GM21447 (cell line): ENCODE measurements at regions not wholly inside any gene's neighbourhood (a gene's known extent, or its start where the extent isn't known, plus 50 kb on each side); places are given as distances from the start of the nearest gene placed in this dataset.
"Not testable (repeated sequence)": the region's sequence is repeated elsewhere in the genome, so short reads cannot be mapped to it uniquely, and the experiment has no call there.

ENCODE experiments used
- ATAC-seq: cut with Tn5 transposase; IDR thresholded peaks from one replicate; pipeline ENCODE4 v1.9.1; 2021; ENCODE audit not compliant: unreplicated experiment

GRCh38 chr10:25707976-25708671 lies 225.9 kb upstream of the MYO3A start:
- no peak for ATAC-seq

- ATAC-seq, result no peak
These were observed 220.2 kb upstream of the MYO3A start for GRCh38 chr10:25713894-25714240.

GRCh38 chr10:25724241-25724640 lies 209.8 kb upstream of the MYO3A start:
- no peak for ATAC-seq

- ATAC-seq, result peak; percentile 85
These were observed 207.9 kb upstream of the MYO3A start for GRCh38 chr10:25725917-25726716.

- no peak for ATAC-seq
These were observed 195.3 kb upstream of the MYO3A start for GRCh38 chr10:25738776-25739175.

GRCh38 chr10:25743832-25744231 lies 190.2 kb upstream of the MYO3A start:
- no peak for ATAC-seq

GRCh38 chr10:25744574-25744973 lies 189.5 kb upstream of the MYO3A start:
- ATAC-seq, result no peak

GRCh38 chr10:25745976-25746375 lies 188.1 kb upstream of the MYO3A start:
- ATAC-seq, result no peak

GRCh38 chr10:25747084-25747483 lies 186.9 kb upstream of the MYO3A start:
- ATAC-seq, result no peak

- ATAC-seq, result no peak
These were observed 185.5 kb upstream of the MYO3A start for GRCh38 chr10:25748509-25748908.

- no peak for ATAC-seq
These were observed 180.3 kb upstream of the MYO3A start for GRCh38 chr10:25753776-25754175.

GRCh38 chr10:25755874-25756273 lies 178.2 kb upstream of the MYO3A start:
- ATAC-seq, result not testable (repeated sequence)

GRCh38 chr10:25756784-25757183 lies 177.2 kb upstream of the MYO3A start:
- ATAC-seq, result no peak

GRCh38 chr10:25758041-25758457 lies 176.0 kb upstream of the MYO3A start:
- no peak for ATAC-seq

- ATAC-seq, result no peak
These were observed 175.5 kb upstream of the MYO3A start for GRCh38 chr10:25758511-25758910.

- ATAC-seq, result no peak
These were observed 172.1 kb upstream of the MYO3A start for GRCh38 chr10:25761937-25762336.

GRCh38 chr10:25766213-25766612 lies 167.8 kb upstream of the MYO3A start:
- ATAC-seq, result no peak

- no peak for ATAC-seq
These were observed 167.3 kb upstream of the MYO3A start for GRCh38 chr10:25766687-25767221.

GRCh38 chr10:25768167-25768566 lies 165.9 kb upstream of the MYO3A start:
- ATAC-seq, result no peak

GRCh38 chr10:25778646-25779045 lies 155.4 kb upstream of the MYO3A start:
- no peak for ATAC-seq

GRCh38 chr10:25786161-25786560 lies 147.9 kb upstream of the MYO3A start:
- ATAC-seq, result no peak

- no peak for ATAC-seq
These were observed 147.1 kb upstream of the MYO3A start for GRCh38 chr10:25786899-25787298.
